Mesothelial cell of epicardium (in vitro differentiated cells): ENCODE measurements at regions not wholly inside any gene's neighbourhood (a gene's known extent, or its start where the extent isn't known, plus 50 kb on each side); places are given as distances from the start of the nearest gene placed in this dataset.
A peak's percentile ranks its signal among the peaks of the same experiment; 100 is the strongest.

Source experiments
- DNase-seq, 2 experiments: peaks; one replicate each; pipeline ENCODE4 v3.0.0; 2021; ENCODE audit warnings: low spot score in 2 of 2; ENCODE audit not compliant: unreplicated experiment in 2 of 2
- H3K27ac Mint-ChIP-seq: 2 replicates; pipeline ENCODE4 v1.8.0; 2021; ENCODE audit warnings: mixed read lengths
- H3K27me3 Mint-ChIP-seq: 2 replicates; pipeline ENCODE4 v1.8.0; 2021; ENCODE audit warnings: low read depth, mixed read lengths
- H3K36me3 Mint-ChIP-seq: 2 replicates; pipeline ENCODE4 v1.8.0; 2021; ENCODE audit warnings: mixed read lengths
- H3K4me1 Mint-ChIP-seq: 2 replicates; pipeline ENCODE4 v1.8.0; 2021; ENCODE audit warnings: mixed read lengths
- H3K4me3 Mint-ChIP-seq: 2 replicates; pipeline ENCODE4 v1.8.0; 2021; ENCODE audit warnings: mild to moderate bottlenecking, moderate library complexity, mixed read lengths
- H3K9me3 Mint-ChIP-seq: 2 replicates; pipeline ENCODE4 v1.8.0; 2021; ENCODE audit warnings: mixed read lengths
- CTCF ChIP-seq: fragments of 200-600 bp; sonication (generic); IDR thresholded peaks from one replicate; pipeline ENCODE4 v1.5.0; 2021; ENCODE audit warnings: antibody characterized with exemption; ENCODE audit not compliant: unreplicated experiment

GRCh38 chr20:50339466-50339901, 148.9 kb downstream of the CEBPB start:
- DNase-seq, result no peak
- no peaks in the 10 kb centered on the region for H3K36me3 Mint-ChIP-seq
- no peaks in the 10 kb centered on the region for H3K9me3 Mint-ChIP-seq
- peak overlapping the region; percentile 43 for H3K27ac Mint-ChIP-seq
- H3K4me3 Mint-ChIP-seq, result no peak overlapping the region
- peaks cover 32% of the 10 kb centered on the region for H3K4me1 Mint-ChIP-seq
- no peak for TF ChIP-seq CTCF
- no peaks in the 10 kb centered on the region for H3K27me3 Mint-ChIP-seq

- no peak for DNase-seq
- H3K27ac Mint-ChIP-seq, result no peak overlapping the region
- H3K9me3 Mint-ChIP-seq, result no peaks in the 10 kb centered on the region
- peaks cover 32% of the 10 kb centered on the region for H3K4me1 Mint-ChIP-seq
- no peak for TF ChIP-seq CTCF
- H3K36me3 Mint-ChIP-seq, result no peaks in the 10 kb centered on the region
- H3K27me3 Mint-ChIP-seq, result no peaks in the 10 kb centered on the region
- no peak overlapping the region for H3K4me3 Mint-ChIP-seq
Measured at GRCh38 chr20:50340541-50340940, 149.9 kb downstream of the CEBPB start.

- Mint-ChIP-seq H3K36me3 (no peaks in the 10 kb centered on the region), H3K9me3 (no peaks in the 10 kb centered on the region)
Measured at GRCh38 chr20:50341050-50341449, 150.4 kb downstream of the CEBPB start.

GRCh38 chr20:50341880-50342637, 151.4 kb downstream of the CEBPB start:
- DNase-seq, result no peak
- Mint-ChIP-seq H3K36me3 (no peaks in the 10 kb centered on the region), H3K9me3 (no peaks in the 10 kb centered on the region), H3K4me3 (no peak overlapping the region), H3K4me1 (peaks cover 32% of the 10 kb centered on the region), H3K27ac (no peak overlapping the region), H3K27me3 (no peaks in the 10 kb centered on the region)
- no peak for TF ChIP-seq CTCF

More at GRCh38 chr20:50341050-50341449, 150.4 kb downstream of the CEBPB start:
- Mint-ChIP-seq H3K4me3 (no peak overlapping the region), H3K27ac (no peak overlapping the region), H3K4me1 (peaks cover 31% of the 10 kb centered on the region), H3K27me3 (no peaks in the 10 kb centered on the region)
- no peak for TF ChIP-seq CTCF
- DNase-seq, result no peak

- no peaks in the 10 kb centered on the region for H3K36me3 Mint-ChIP-seq
- H3K9me3 Mint-ChIP-seq, result no peaks in the 10 kb centered on the region
- no peak overlapping the region for H3K27ac Mint-ChIP-seq
- H3K4me3 Mint-ChIP-seq, result no peak overlapping the region
- peaks cover 34% of the 10 kb centered on the region for H3K4me1 Mint-ChIP-seq
- no peaks in the 10 kb centered on the region for H3K27me3 Mint-ChIP-seq
- no peak for DNase-seq
- TF ChIP-seq CTCF, result no peak
Measured at GRCh38 chr20:50342638-50343102, 152.0 kb downstream of the CEBPB start.
